Esophagus muscularis mucosa (tissue), 4 donors: ENCODE measurements at regions not wholly inside any gene's neighbourhood (a gene's known extent, or its start where the extent isn't known, plus 50 kb on each side); places are given as distances from the start of the nearest gene placed in this dataset.
"Not testable (repeated sequence)": the region's sequence is repeated elsewhere in the genome, so short reads cannot be mapped to it uniquely, and the experiment has no call there.

ENCODE experiments used
- DNase-seq: peaks from one replicate; pipeline ENCODE4 v3.0.0-alpha.2; 2017; ENCODE audit errors: extremely low spot score
- H3K27ac ChIP-seq, 4 donors: fragments of 200-600 bp; sonication (generic); replicated peaks in 1 of 4; 1 replicate in 3 of 4; 2 replicates in 1 of 4; pipeline ENCODE4 v1.5.1; 2016 to 2019; ENCODE audit warnings: mild to moderate bottlenecking in 1 of 4
- H3K27me3 ChIP-seq, 4 donors: fragments of 200-600 bp; sonication (generic); one replicate each; pipeline versions ENCODE4 v1.5.1 to v1.6.0; 2016 to 2019
- H3K36me3 ChIP-seq, 4 donors: fragments of 200-600 bp; sonication (generic); one replicate each; pipeline ENCODE4 v1.5.1; 2016 to 2019
- H3K4me1 ChIP-seq, 4 donors: fragments of 200-600 bp; sonication (generic); one replicate each; pipeline ENCODE4 v1.5.1; 2016 to 2019
- H3K4me3 ChIP-seq, 4 donors: fragments of 200-600 bp; sonication (generic); 1 replicate in 2 of 4; 2 replicates in 2 of 4; pipeline ENCODE4 v1.5.1; 2016 to 2019; ENCODE audit warnings: mild to moderate bottlenecking in 4 of 4, moderate library complexity in 1 of 4
- H3K9me3 ChIP-seq, 4 donors: fragments of 200-600 bp; sonication (generic); 1 replicate in 3 of 4; 2 replicates in 1 of 4; pipeline ENCODE4 v1.5.1; 2016 to 2019
- whole genome bisulfite sequencing: methylation state at CpG from one replicate; pipeline ENCODE4 v1.1.5; 2018; 5-methylcytosine and 5-hydroxymethylcytosine counted together
- intact Hi-C: fragments of 100-400 bp; cut with DNase I; formaldehyde crosslinking; loops from one replicate; pipeline ENCODE4 v1.15.1; 2023

- DNase-seq, H3K4me1 ChIP-seq, H3K27me3 ChIP-seq, H3K36me3 ChIP-seq, H3K9me3 ChIP-seq, H3K27ac ChIP-seq, H3K4me3 ChIP-seq, intact Hi-C loops: not testable (repeated sequence)
- WGBS: no CpG with 5 or more reads among the region's 4 CpGs
Measured at GRCh38 chr9:67477465-67477864, 381.3 kb upstream of the ANKRD20A1 start.

- intact Hi-C loops, H3K36me3 ChIP-seq, H3K27me3 ChIP-seq, H3K4me1 ChIP-seq, H3K27ac ChIP-seq, H3K4me3 ChIP-seq, H3K9me3 ChIP-seq, DNase-seq: not testable (repeated sequence)
- WGBS: no CpG with 5 or more reads among the region's 5 CpGs
Measured at GRCh38 chr9:67470739-67471138, 388.0 kb upstream of the ANKRD20A1 start.

GRCh38 chr9:67468326-67468725, 390.4 kb upstream of the ANKRD20A1 start:
- H3K4me3 ChIP-seq, H3K27me3 ChIP-seq, H3K9me3 ChIP-seq, intact Hi-C loops, H3K4me1 ChIP-seq, DNase-seq, H3K27ac ChIP-seq, H3K36me3 ChIP-seq: not testable (repeated sequence)
- no CpG with 5 or more reads among the region's 1 CpG for WGBS

GRCh38 chr9:67461796-67462757, 396.7 kb upstream of the ANKRD20A1 start:
- H3K36me3 ChIP-seq, H3K4me3 ChIP-seq, H3K27ac ChIP-seq, intact Hi-C loops, DNase-seq, H3K9me3 ChIP-seq, H3K27me3 ChIP-seq, H3K4me1 ChIP-seq: not testable (repeated sequence)
- WGBS: no CpG with 5 or more reads among the region's 25 CpGs

DNA sequence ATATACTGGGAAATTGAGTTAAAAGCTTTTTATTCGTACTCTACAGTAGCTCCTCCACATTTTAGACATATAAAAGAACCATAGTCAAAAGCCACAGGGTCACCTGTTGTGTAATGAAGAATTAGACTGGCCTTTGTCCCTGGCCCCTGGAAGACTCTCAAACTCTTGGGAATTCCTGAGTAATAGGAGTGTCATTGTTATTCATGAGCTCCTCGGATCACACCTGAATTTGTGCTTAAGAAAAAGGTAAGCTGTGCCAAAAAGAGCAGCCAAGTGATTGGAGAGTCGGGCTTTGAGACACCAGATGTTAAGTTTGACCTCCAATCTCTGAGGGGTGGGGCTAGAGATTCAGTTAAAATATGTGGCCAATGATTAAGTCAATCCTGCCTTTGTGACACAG, 405.8 kb upstream of the ANKRD20A1 start:
- no CpG with 5 or more reads among the region's 3 CpGs for WGBS
- H3K36me3 ChIP-seq, H3K4me3 ChIP-seq, intact Hi-C loops, H3K4me1 ChIP-seq, H3K9me3 ChIP-seq, H3K27me3 ChIP-seq, H3K27ac ChIP-seq, DNase-seq: not testable (repeated sequence)

- H3K9me3 ChIP-seq, intact Hi-C loops, H3K27me3 ChIP-seq, H3K4me1 ChIP-seq, H3K4me3 ChIP-seq, H3K27ac ChIP-seq, H3K36me3 ChIP-seq, DNase-seq: not testable (repeated sequence)
- no CpG with 5 or more reads among the region's 3 CpGs for WGBS
Measured at GRCh38 chr9:67442313-67442712, 416.4 kb upstream of the ANKRD20A1 start.

GRCh38 chr9:67437011-67437410, 421.7 kb upstream of the ANKRD20A1 start:
- H3K4me1 ChIP-seq, H3K27ac ChIP-seq, intact Hi-C loops, H3K36me3 ChIP-seq, H3K9me3 ChIP-seq, H3K27me3 ChIP-seq, H3K4me3 ChIP-seq, DNase-seq: not testable (repeated sequence)
- 90% methylated on average over 1 of the region's 3 CpGs for WGBS

- H3K4me1 ChIP-seq, H3K27me3 ChIP-seq, DNase-seq, H3K27ac ChIP-seq, intact Hi-C loops, H3K4me3 ChIP-seq, H3K36me3 ChIP-seq, H3K9me3 ChIP-seq: not testable (repeated sequence)
- WGBS: no CpG with 5 or more reads among the region's 4 CpGs
Measured at GRCh38 chr9:67424881-67425280, 432.5 kb upstream of the SPATA31A3 start.

GRCh38 chr9:67423049-67423728, 430.8 kb upstream of the SPATA31A3 start:
- H3K9me3 ChIP-seq, H3K36me3 ChIP-seq, H3K4me1 ChIP-seq, DNase-seq, H3K27ac ChIP-seq, H3K4me3 ChIP-seq, H3K27me3 ChIP-seq, intact Hi-C loops: not testable (repeated sequence)
- 70% methylated on average over 1 of the region's 9 CpGs for WGBS

DNA sequence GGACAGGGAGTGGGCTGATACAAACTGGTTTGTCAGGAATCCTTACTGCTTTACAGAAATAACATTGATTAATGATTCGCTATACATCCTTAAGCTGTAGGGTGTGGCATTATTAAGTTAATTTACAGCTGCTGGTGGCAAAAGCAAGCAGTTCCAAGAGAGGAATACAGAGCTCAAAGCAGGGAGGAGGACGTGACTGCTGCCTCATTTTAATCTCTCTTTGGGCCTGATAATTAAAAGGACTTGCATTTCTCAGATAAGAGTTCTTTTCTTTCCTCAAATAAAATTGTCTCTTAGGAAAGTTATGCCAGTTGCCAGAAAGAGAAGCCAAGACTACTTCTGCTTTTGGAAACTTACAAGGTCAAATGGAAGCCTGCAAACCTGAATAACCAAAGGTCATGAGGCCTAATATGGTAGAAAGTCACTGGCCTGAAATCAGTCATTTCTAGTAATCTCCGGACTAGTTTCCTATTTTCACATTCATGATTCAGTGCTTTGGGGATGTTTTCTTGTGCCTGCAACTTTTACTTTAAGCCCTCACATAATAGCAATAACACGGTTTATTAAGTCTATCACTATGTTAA, 426.2 kb upstream of the SPATA31A3 start:
- H3K36me3 ChIP-seq, H3K4me3 ChIP-seq, DNase-seq, H3K4me1 ChIP-seq, H3K27ac ChIP-seq, intact Hi-C loops, H3K27me3 ChIP-seq, H3K9me3 ChIP-seq: not testable (repeated sequence)
- WGBS: no CpG with 5 or more reads among the region's 4 CpGs

- 100% methylated on average over 1 of the region's 7 CpGs for WGBS
- DNase-seq: not testable (repeated sequence)
Measured at GRCh38 chr9:67417341-67417983, 425.1 kb upstream of the SPATA31A3 start.

DNA sequence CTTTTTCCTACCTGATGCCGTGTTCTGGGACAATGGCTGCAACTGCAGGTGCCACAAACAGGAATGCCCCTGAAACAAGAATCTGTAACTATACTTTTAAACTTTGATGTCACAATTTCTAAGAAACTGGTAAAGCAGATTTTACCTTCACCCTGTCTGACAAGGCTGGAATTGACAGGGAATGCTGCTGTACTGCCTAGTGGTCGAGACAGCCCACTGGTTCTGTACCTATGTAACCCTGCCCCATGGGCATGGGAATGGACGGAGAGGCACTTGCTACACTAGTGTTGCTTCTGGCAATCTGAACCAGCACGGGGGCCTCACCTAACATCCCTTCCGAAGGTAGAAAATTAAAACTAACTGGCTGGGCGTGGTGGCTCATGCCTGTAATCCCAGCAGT, 424.3 kb upstream of the SPATA31A3 start:
- intact Hi-C loops, H3K27ac ChIP-seq, H3K4me3 ChIP-seq, H3K36me3 ChIP-seq, H3K4me1 ChIP-seq, H3K9me3 ChIP-seq, H3K27me3 ChIP-seq: not testable (repeated sequence)
- peak; percentile 79 for DNase-seq
- 86% methylated on average over 2 of the region's 6 CpGs for WGBS

More at GRCh38 chr9:67417341-67417983, 425.1 kb upstream of the SPATA31A3 start:
- intact Hi-C loops, H3K4me1 ChIP-seq, H3K36me3 ChIP-seq, H3K27ac ChIP-seq, H3K4me3 ChIP-seq, H3K27me3 ChIP-seq, H3K9me3 ChIP-seq: not testable (repeated sequence)
